BE2C (cell line): ENCODE measurements at regions not wholly inside any gene's neighbourhood (a gene's known extent, or its start where the extent isn't known, plus 50 kb on each side); places are given as distances from the start of the nearest gene placed in this dataset.

Experiments
- DNase-seq: peaks from one replicate; pipeline ENCODE4 v3.0.0-alpha.2; 2020
- H3K27me3 ChIP-seq: fragments of 250-450 bp; sonication (Bioruptor Pico); 2 replicates; pipeline ENCODE4 v1.5.1; 2020; ENCODE audit warnings: mild to moderate bottlenecking
- H3K36me3 ChIP-seq: fragments of 250-450 bp; sonication (Bioruptor Pico); 2 replicates; pipeline ENCODE4 v1.5.1; 2020; ENCODE audit warnings: mild to moderate bottlenecking
- H3K4me1 ChIP-seq: fragments of 250-450 bp; sonication (Bioruptor Pico); 2 replicates; pipeline ENCODE4 v1.5.1; 2020
- H3K4me3 ChIP-seq: 2 replicates; pipeline ENCODE4 v1.5.1; 2011; ENCODE audit warnings: low read depth, low read length
- H3K9me3 ChIP-seq: fragments of 250-450 bp; sonication (Bioruptor Pico); 2 replicates; pipeline ENCODE4 v1.5.1; 2020
- CTCF ChIP-seq: IDR thresholded peaks from 2 replicates; pipeline ENCODE4 v1.5.1; 2012; ENCODE audit warnings: mild to moderate bottlenecking, low read depth, low read length

- no peak for DNase-seq
- Histone ChIP-seq H3K27me3 (no peaks in the 10 kb centered on the region), H3K9me3 (no peaks in the 10 kb centered on the region), H3K4me3 (no peak overlapping the region), H3K4me1 (no peaks in the 10 kb centered on the region), H3K36me3 (no peaks in the 10 kb centered on the region)
- no peak for TF ChIP-seq CTCF
Observed at GRCh38 chr6:44539701-44540355, 152.3 kb downstream of the CDC5L start.

GRCh38 chr6:44540881-44541280 lies 153.4 kb downstream of the CDC5L start:
- H3K27me3 ChIP-seq, result no peaks in the 10 kb centered on the region
- H3K4me1 ChIP-seq, result no peaks in the 10 kb centered on the region
- no peak for TF ChIP-seq CTCF
- H3K9me3 ChIP-seq, result no peaks in the 10 kb centered on the region
- H3K4me3 ChIP-seq, result no peak overlapping the region
- H3K36me3 ChIP-seq, result no peaks in the 10 kb centered on the region
- DNase-seq, result no peak

- no peaks in the 10 kb centered on the region for H3K4me1 ChIP-seq
- H3K4me3 ChIP-seq, result no peak overlapping the region
- H3K9me3 ChIP-seq, result no peaks in the 10 kb centered on the region
- H3K27me3 ChIP-seq, result no peaks in the 10 kb centered on the region
- no peaks in the 10 kb centered on the region for H3K36me3 ChIP-seq
- DNase-seq, result no peak
- TF ChIP-seq CTCF, result no peak
Observed at GRCh38 chr6:44542401-44543116, 155.1 kb downstream of the CDC5L start.

- DNase-seq, result no peak
- no peaks in the 10 kb centered on the region for H3K9me3 ChIP-seq
- no peaks in the 10 kb centered on the region for H3K4me1 ChIP-seq
- H3K4me3 ChIP-seq, result no peak overlapping the region
- no peak for TF ChIP-seq CTCF
- no peaks in the 10 kb centered on the region for H3K36me3 ChIP-seq
- no peaks in the 10 kb centered on the region for H3K27me3 ChIP-seq
Observed at GRCh38 chr6:44543664-44544063, 156.2 kb downstream of the CDC5L start.

- no peak for DNase-seq
- no peaks in the 10 kb centered on the region for H3K4me1 ChIP-seq
- H3K9me3 ChIP-seq, result no peaks in the 10 kb centered on the region
- TF ChIP-seq CTCF, result no peak
- no peak overlapping the region for H3K4me3 ChIP-seq
- H3K27me3 ChIP-seq, result no peaks in the 10 kb centered on the region
- H3K36me3 ChIP-seq, result no peaks in the 10 kb centered on the region
Observed at GRCh38 chr6:44545224-44545623, 157.7 kb downstream of the CDC5L start.

GRCh38 chr6:44548319-44548718 lies 160.8 kb downstream of the CDC5L start:
- no peak overlapping the region for H3K4me3 ChIP-seq
- no peaks in the 10 kb centered on the region; the same call in 1 of the 2 replicates for H3K27me3 ChIP-seq
- no peak for TF ChIP-seq CTCF
- H3K9me3 ChIP-seq, result no peaks in the 10 kb centered on the region
- no peaks in the 10 kb centered on the region for H3K36me3 ChIP-seq
- DNase-seq, result no peak
- no peaks in the 10 kb centered on the region for H3K4me1 ChIP-seq
